ENCODE measurements at regions not wholly inside any gene's neighbourhood (a gene's known extent, or its start where the extent isn't known, plus 50 kb on each side); places are given as distances from the start of the nearest gene placed in this dataset.

- no peaks in the 10 kb centered on the region for H4K20me1 ChIP-seq (ENCODE audit: insufficient read depth, low read length)
- H3K9ac ChIP-seq (ENCODE audit: low read depth, low read length) = no peak overlapping the region
- no peak overlapping the region for H3K18ac ChIP-seq (ENCODE audit: low read depth, low read length)
- no peak overlapping the region for H3K27ac ChIP-seq (ENCODE audit: insufficient read depth, low read length)
- H3K79me1 ChIP-seq (ENCODE audit: low read depth in 1 of 2, low read length in 2 of 2) = no peaks in the 10 kb centered on the region
- WGBS, 2 experiments (ENCODE audit: extremely low coverage in 2 of 2, insufficient read length in 1 of 2) = no CpG with 5 or more reads among the region's 1 CpG
- H3K4me1 ChIP-seq (ENCODE audit: control insufficient read depth, insufficient read depth, low read length) = no peaks in the 10 kb centered on the region
- no peaks in the 10 kb centered on the region for H3K36me3 ChIP-seq (ENCODE audit: control insufficient read depth, insufficient read depth, low read length)
- no peak overlapping the region for H3K4me2 ChIP-seq (ENCODE audit: low read depth, low read length)
- dilution Hi-C loops (cut with HindIII; ENCODE audit: low sequenced_read_pairs, unreplicated experiment) (no loop called here), in situ Hi-C loops (cut with MboI; ENCODE audit: low sequenced_read_pairs) (no loop called here), intact Hi-C loops (cut with micrococcal nuclease) (no loop called here)
- no peak overlapping the region for H2BK120ac ChIP-seq (ENCODE audit: low read depth, low read length)
- no peak overlapping the region for H4K5ac ChIP-seq (ENCODE audit: low read depth, low read length)
- H3K14ac ChIP-seq (replicated peaks; ENCODE audit: low read depth, low read length) = no peak overlapping the region
- no peak overlapping the region for H2AK9ac ChIP-seq (replicated peaks; ENCODE audit: low read depth, low read length, poor library complexity)
- no peak overlapping the region for H3K56ac ChIP-seq (ENCODE audit: extremely low read depth, insufficient read depth, low read length)
- no peaks in the 10 kb centered on the region for H3K27me3 ChIP-seq (ENCODE audit: control insufficient read depth, insufficient read depth, low read length)
- POLR2A ChIA-PET (ENCODE audit: unreplicated experiment) = no interaction called here
- no peaks in the 10 kb centered on the region for H3K9me3 ChIP-seq (ENCODE audit: control insufficient read depth, insufficient read depth, low read length)
- no peak overlapping the region for H2BK5ac ChIP-seq (ENCODE audit: low read depth, low read length, poor library complexity, severe bottlenecking)
- no peak overlapping the region for H2BK15ac ChIP-seq (ENCODE audit: low read depth, low read length)
- H4K8ac ChIP-seq (ENCODE audit: low read depth in 2 of 2, low read length in 2 of 2) = no peak overlapping the region
- CTCF ChIA-PET = no interaction called here
- H3K9me1 ChIP-seq (ENCODE audit: insufficient read depth, low read length) = no peaks in the 10 kb centered on the region
- H2AK5ac ChIP-seq (ENCODE audit: low read depth, low read length) = no peak overlapping the region
- no peak overlapping the region for H4K91ac ChIP-seq (ENCODE audit: insufficient read depth, low read depth, low read length)
- no peak overlapping the region for H2BK20ac ChIP-seq (ENCODE audit: low read depth, low read length)
- H3K4ac ChIP-seq (ENCODE audit: low read depth, low read length) = no peak overlapping the region
- H2AFZ ChIP-seq (replicated peaks; ENCODE audit: low read length, poor library complexity) = no peak overlapping the region
- BruUV-seq (replicated peaks) = no TSS peak
- H3K4me3 ChIP-seq (ENCODE audit: insufficient read depth, low read depth, low read length) = no peak overlapping the region
- DNase-seq (no peak), ATAC-seq (ENCODE audit: low read depth) (no peak)
- no peak overlapping the region for H3K23ac ChIP-seq (ENCODE audit: low read depth, low read length)
- TF ChIP-seq SMC3 (IDR thresholded peaks at IDR 0.05; ENCODE audit: low read depth, low read length) (no peak), MAFK (IDR thresholded peaks at IDR 0.05; ENCODE audit: low read depth, low read length) (no peak), CTCF (conservative IDR thresholded peaks at IDR 0.05; ENCODE audit: low read depth, low read length) (no peak), CEBPB (IDR thresholded peaks at IDR 0.05; ENCODE audit: low read depth, low read length) (no peak), FOS (IDR thresholded peaks at IDR 0.05; ENCODE audit: low read depth, low read length) (no peak), ELK1 (IDR thresholded peaks at IDR 0.05; ENCODE audit: borderline replicate concordance, low read depth, low read length) (no peak), CHD1 (IDR thresholded peaks at IDR 0.05; ENCODE audit: low read depth, low read length) (no peak), RAD21 (IDR thresholded peaks at IDR 0.05; ENCODE audit: low read length) (no peak), NFE2L2 (IDR thresholded peaks at IDR 0.05; ENCODE audit: low read depth, low read length) (no peak), USF2 (IDR thresholded peaks at IDR 0.05; ENCODE audit: low read depth, low read length) (no peak), MXI1 (IDR thresholded peaks at IDR 0.05; ENCODE audit: borderline replicate concordance, low read depth, low read length) (no peak), RCOR1 (IDR thresholded peaks at IDR 0.05; ENCODE audit: insufficient replicate concordance, low read length) (no peak), RFX5 (IDR thresholded peaks at IDR 0.05; ENCODE audit: low read depth, low read length) (no peak)
Measured at GRCh38 chr6:102126488-102126887, 733.0 kb downstream of the GRIK2 start.
